ACHN (cell line): ENCODE measurements at regions not wholly inside any gene's neighbourhood (a gene's known extent, or its start where the extent isn't known, plus 50 kb on each side); places are given as distances from the start of the nearest gene placed in this dataset.
"Not testable (repeated sequence)": the region's sequence is repeated elsewhere in the genome, so short reads cannot be mapped to it uniquely, and the experiment has no call there.

ENCODE experiments used
- DNase-seq: peaks from one replicate; pipeline ENCODE4 v3.0.0-alpha.2; 2015
- in situ Hi-C: cut with HindIII; loops from 2 replicates; pipeline ENCODE4 v1.10.0; 2017; ENCODE audit warnings: low sequenced_read_pairs, low pct_ligation_motif_present, low pct_unique_long_range_greater_than_20kb

DNA sequence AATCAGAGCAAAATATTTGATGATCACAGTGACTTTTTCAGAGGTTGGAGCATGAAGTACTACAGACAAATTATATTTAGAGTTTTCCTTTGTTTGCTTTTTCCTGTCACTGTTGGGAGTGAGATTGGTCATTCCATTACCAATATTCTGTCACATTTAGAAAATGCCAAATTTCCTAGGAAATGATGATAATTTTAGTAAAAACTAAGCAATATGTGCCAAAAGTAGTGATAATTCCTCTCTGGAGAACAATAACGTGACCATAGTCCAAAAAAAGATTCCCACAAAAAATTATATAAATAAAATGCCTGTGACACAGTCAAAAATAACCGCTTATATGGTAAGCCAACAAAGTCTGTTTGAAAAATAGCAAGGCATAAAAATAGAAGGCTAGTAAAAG is 2719.4 kb downstream of the PCDH9 start:
- in situ Hi-C loops = no loop called here
- no peak for DNase-seq

DNA sequence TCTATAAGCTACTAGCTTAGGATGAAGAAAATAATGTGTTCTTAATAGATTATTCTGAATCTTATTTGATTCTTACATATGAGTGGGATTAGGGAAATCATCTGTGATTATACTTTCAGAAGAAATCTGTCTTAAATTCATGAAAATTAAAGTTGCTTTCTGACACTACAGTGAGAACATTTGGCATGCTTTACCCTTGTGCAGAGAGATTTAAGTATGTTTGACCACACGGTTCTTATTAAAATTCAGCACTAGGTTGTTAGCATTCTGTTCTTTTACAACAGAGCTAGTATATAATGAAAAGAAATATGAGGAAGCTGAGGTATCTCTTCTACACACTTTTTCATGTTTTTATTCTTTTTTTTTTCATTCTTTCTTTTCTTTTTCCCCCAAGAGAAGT is 2723.9 kb downstream of the PCDH9 start:
- in situ Hi-C loops = no loop called here
- no peak for DNase-seq

DNA sequence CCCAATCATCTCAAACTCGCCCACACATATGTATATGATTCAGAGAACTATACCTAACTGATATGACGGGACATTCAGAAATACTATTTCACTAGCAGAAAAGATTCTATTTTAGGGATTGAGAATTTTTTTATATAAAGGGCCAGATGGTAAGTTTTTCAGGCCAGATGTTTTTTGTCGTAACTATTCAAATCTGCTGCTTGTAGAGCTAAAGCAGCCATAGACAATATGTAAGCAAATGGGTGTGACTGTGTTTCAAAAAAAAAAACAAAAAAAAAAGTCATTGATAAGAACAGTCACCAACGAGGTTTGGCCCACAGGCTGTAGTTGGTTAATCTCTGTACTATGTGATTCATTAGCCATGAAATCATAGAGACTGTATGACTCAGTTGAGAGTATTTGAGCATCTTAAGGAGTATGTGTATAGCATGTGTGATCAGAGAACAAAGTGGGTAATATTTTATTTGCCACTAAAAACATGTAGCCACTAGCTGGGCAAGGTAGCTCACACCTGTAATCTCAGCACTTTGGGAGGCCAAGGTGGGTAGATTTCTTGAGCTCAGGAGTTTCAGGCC is 2724.7 kb downstream of the PCDH9 start:
- in situ Hi-C loops = no loop called here
- DNase-seq = no peak

DNA sequence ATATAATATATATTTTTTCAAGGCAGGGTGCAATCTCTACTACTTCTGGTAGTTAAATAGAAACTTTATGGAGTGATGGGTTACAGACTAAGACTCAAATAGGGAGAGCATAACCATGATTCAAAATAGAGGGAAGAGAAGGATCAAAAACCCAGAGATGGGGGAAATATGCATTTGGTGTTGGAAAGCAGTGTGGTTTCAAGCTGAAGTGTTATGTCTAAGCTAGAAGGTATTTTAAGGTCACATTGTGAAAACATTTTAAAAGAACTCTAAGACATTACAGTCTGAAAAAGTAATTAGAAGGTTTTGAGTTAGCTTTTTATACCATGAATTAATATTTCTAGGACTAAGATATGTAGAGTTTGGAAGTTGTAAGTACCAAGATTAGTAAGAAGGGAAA is 2741.4 kb downstream of the PCDH9 start:
- DNase-seq = no peak
- in situ Hi-C loops = no loop called here

DNA sequence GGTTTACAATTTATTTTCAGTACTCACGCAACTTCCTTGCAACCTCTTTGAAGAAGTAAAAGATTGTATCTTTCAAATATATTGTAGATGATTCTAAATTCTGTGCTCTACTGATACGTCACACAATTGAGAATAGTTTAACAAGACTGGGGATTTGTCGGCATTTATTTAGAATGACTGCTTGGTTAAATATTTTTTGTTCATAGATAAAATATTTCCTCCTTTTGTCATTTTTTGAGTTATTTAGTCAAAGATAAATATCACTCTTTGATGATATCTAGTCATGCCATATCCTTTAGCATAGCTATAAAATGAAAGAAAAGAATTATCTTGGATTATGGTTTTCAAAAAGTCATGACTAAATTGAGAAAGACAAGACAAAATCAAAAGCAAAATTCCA is 2747.8 kb downstream of the PCDH9 start:
- in situ Hi-C loops = no loop called here
- no peak for DNase-seq

DNA sequence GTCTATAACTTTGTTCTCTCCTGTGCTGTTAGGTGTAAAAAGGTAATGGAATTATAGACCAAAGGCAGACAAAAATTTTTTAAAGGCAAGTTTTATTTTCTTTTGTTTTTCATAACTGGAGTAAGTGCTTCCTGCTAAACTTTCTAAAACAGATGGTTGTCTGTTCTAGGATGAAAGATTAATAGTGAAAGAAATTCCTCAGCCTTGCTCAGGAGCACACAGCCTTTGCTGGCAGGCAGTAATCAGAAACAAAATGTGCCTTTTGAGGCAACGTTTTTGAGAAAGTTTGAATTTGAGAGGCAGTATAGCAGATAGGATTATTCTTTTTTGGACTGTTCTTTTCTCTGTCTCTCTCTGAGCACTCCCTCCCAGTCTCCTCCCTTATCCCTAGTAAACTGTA is 2749.5 kb downstream of the PCDH9 start:
- in situ Hi-C loops = no loop called here
- no peak for DNase-seq

DNA sequence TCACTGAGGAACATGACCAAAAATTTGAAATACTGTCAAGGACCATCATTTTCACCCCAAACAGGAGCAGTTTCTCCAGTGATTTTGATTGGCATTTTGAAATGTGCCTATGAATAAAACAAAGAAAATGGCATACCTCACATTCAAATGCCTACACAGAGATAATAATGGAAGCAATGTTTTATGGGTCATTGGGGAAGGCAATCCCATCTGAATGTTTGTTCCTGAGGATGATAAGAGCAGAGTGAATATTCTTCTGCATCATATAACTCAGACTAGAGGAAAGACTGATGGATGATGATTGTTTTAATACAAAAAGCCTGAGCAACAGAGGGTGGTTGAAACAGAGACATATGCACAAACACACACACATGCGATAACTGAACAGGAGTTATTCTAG is 2749.9 kb downstream of the PCDH9 start:
- no peak for DNase-seq
- in situ Hi-C loops = no loop called here

DNA sequence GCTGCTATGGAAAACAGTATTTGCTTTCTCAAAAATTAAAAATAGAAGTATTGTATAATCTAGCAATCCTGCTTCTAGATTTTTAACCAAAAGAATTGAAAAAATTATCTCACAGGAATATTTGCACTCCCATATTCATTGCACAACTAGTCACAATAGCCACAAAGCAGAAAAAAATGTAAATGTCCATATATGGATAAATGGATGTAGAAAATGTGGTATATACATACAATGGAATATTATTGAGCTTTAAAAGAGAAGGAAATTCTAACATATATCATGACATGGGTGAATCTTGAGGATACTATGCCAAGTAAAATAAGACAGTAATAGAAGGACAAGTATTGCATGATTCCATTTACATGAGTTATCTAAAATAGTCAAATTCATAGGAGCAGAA is 2753.0 kb downstream of the PCDH9 start:
- in situ Hi-C loops = no loop called here
- DNase-seq = no peak

DNA sequence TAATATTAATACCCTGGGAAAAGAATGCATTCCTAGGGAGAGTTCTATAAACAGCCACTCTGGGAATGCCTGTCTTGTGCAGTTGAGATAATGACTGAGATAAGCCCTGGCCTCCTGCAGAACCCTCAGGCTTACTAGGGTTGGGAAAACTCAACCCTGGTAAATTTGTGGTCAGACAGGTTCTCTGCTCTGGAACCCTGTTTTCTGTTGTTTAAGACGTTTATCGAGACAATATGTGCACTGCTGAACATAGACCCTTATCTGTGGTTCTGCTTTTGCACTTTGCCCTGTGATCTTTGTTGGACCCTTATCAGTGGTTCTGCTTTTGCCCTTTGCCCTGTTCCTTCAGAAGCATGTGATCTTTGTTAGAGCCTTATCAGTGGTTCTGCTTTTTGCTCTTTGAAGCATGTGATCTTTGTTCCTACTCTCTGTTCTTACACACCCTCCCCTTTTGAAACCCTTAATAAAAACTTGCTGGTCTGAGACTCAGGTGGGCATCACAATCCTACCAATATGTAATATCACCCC is 2754.0 kb downstream of the PCDH9 start:
- DNase-seq, in situ Hi-C loops: not testable (repeated sequence)

DNA sequence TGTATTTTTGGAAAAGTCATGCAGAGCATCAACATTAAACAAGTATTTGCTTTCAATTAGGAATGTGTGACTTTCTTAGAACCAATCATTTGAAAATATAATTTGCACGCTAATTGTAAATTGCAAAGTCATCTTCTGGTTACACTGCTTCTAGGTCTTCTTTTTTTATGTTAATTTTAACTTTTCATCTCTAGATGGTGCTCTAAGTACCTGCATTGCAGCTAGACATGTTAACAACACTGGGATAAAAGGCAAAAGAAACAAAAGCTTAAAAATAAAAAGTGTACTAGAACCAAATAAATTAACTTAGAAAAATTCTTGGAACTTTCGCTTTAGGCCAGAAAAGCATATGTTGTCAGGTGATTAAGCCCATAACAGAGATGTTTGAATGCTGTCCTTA is 2758.2 kb downstream of the PCDH9 start:
- DNase-seq = peak; percentile 70
- in situ Hi-C loops = no loop called here

DNA sequence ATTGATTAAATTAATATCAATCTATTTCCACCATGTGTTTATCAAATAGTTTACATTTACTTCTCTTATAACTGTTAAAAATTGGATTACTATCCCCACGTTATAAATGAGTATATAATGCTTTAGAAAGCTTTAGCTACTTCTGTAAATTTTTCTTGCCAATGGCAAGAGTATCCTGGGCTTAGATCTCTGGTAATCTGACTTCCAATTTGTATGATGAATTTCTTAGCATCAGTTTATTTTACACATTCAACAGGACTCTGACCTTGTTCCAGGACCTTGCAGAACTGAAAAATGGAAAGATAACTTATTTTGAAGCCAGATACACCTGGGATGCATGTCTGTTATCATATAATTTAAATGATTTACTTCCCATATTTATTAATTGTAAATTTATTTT is 2759.4 kb downstream of the PCDH9 start:
- in situ Hi-C loops = no loop called here
- DNase-seq = no peak

DNA sequence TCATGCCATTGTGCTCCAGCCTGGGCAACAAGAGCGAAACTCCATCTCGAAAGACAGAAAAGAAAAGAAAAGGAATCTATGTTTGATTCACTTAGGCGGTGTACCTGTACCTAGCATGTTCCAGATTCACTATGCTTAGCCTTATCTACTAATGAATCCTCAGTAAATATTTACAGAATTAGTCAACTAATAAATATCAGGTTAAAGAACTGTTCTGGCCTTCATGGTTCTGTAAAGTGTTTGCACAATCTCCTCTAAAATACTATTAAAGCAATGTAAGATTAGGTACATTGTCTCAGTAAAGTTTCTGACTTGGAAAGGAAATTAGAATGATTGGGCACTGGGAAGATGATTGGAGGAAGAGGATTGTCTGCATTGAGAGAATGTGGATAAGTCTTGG is 2770.4 kb downstream of the PCDH9 start:
- in situ Hi-C loops = no loop called here
- DNase-seq = no peak

DNA sequence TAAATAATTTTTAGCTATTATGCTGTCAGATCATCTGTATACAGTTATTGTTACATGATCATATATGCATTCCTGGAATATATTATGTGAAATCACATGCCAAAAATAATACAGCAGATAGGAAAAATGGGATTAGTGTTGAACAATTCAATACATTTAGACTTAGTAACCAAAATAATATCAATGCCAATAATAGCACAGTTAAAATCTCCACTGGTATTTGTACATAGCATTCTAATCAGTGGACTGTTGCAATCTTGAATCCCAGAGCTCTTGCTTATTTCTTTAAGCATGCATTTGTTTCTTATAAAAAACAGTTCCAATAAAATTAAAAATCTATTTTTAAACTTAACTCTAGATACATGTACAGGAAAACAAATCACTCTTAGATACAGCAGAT is 2772.2 kb downstream of the PCDH9 start:
- no peak for DNase-seq
- in situ Hi-C loops = no loop called here

DNA sequence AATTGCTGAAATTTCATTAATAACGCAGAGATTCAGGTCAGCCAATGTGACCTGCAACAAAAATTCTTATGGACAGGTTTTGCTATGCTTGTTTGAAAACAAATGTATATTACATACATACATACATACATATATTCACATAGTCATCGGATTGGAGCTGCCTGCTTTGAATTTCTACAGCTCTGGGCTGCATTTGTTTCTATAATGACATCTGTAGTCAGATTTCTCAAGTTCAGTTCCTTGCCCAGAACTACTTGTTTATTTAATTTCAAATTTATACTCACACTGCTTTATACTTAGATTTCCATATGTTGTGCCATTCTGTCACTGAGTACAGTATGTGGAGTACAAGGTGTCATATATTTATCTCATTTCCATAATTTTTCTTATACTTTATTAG is 2775.0 kb downstream of the PCDH9 start:
- no peak for DNase-seq
- in situ Hi-C loops = no loop called here

DNA sequence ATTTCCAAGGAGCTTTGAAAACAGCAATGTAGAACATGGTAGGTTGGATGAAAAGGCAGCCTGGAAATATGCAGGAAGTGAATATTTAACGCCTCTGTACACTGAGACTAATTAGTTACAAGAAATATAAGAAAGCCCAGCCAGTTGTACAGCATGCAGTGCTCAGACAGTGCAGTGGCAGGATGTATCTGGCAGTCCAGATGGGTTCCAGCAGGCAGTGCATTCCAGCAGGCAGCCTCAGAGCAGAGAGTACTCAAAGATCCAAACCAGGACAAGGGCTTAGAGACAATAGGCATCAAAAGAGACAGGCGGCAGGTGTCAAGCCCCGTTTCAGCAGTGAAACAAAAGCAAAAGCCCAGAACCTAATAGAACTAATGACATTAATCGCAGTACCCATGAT is 2776.3 kb downstream of the PCDH9 start:
- in situ Hi-C loops = no loop called here
- DNase-seq = no peak

DNA sequence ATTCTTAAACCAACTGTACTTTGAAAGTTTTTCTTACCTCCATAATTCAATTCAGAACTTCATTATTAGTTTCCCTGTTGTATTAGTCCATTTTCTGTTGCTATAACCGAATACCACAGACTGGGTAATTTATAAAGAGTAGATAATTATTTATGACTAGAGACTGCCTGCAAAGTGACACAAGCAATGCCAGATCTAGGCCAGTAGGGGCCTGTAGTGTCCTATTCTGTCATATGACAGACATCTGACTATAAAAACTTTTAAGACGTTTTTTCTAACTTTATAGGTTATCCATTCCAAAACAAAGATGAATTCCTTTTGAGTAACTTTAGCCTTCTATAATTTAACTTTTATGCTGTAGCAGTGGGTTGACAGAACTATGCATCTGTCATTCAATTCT is 2783.8 kb downstream of the PCDH9 start:
- in situ Hi-C loops = no loop called here
- peak; percentile 19 for DNase-seq

DNA sequence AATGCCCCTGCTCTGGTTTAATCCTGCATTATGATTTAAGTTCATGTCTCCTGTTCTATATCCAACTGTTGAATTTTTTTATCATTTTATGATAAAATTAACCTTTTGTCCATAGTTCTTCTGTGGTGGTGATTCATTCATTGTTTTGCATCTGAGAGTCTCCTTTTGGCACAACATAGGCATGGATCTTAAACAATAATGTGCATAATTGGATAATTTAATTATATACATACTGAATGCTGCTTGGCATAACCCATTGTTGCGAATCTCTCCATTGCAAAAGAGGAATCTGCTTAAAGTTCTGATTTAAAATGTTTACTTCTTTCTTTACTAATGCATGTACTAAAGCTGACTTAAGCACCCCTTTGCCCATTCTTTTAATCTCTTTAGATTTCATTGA is 2788.4 kb downstream of the PCDH9 start:
- no peak for DNase-seq
- in situ Hi-C loops = no loop called here

DNA sequence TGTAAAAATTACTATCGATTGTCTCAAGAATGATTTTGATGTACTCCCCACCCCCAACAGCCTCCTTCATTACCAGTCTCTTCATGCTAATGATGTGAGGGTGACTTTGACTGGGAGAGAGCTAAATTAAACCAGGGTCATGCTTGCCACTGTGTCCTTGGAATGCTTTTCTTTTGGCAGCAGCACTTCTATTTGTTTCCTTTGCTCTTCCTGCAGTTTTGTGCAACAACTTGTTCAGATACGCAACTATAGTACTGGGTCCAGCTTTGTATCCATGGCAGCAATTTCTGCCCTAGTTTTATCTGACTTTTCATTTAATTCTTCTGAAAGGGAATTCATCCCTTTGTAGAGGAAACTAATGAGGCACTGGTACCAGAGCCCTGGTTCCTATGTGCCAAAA is 2792.1 kb downstream of the PCDH9 start:
- in situ Hi-C loops = no loop called here
- no peak for DNase-seq

DNA sequence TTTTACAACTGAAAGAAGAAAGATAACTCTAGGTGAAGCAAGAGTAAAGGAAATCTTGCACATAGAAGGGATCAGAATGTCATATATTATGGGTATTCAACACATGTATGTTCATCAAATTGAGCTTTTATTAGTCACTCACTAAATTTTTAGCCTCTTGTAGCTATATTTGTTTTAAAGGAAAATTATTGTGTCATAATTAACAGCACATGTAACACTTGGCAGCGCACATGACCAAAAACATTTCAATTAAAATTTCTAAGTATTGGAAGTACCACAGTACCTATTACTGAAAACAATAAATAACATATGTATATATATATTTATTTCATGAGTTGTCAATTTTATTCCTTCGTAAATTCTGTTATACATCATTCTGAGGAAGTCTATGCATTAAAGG is 2800.4 kb downstream of the PCDH9 start:
- no peak for DNase-seq
- in situ Hi-C loops = no loop called here

DNA sequence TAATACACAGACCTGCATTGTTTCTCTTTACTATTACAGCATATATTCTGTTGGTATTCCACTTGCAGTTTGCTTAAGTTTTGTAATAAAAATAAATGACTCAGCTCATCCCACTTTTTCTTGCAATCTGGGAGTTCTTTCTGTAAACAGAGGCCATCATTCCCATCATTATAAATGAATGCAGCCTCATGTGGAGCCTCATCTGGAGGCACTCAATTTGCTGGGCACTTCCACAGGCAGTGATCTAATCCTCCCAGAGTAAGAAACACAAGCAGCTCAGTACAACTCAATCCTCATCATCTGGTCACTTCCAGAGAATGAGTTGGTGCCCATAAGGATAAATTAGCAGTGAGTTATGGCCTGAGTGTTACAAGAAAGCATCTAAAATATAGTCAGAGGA is 2801.9 kb downstream of the PCDH9 start:
- DNase-seq = no peak
- in situ Hi-C loops = no loop called here

DNA sequence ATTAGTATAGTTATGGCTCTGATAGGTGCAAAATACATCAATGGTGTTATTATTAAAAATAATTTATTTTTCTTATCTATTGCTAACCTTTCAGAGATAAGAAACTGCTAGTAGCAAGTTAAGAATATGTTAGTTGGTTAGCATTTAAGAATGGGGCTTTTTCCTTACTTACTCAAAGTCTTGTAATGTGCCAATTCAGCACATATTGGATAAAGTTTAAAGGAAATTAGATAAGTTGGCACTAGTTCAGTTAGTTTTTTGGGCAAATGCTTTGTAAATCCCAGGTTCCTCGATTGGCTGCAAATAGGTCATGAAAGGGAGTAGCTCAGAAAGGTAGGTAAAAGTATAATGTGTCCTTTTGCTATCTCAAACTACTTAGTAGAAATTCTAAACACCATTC is 2806.7 kb downstream of the PCDH9 start:
- no peak for DNase-seq
- in situ Hi-C loops = no loop called here
